Stimulated activated CD4-positive, alpha-beta T cell treated with anti-CD3 and anti-CD28 coated beads, Interleukin-15, amount 100 ng/mL, for 24 hours (primary cell): ENCODE measurements at regions not wholly inside any gene's neighbourhood (a gene's known extent, or its start where the extent isn't known, plus 50 kb on each side); places are given as distances from the start of the nearest gene placed in this dataset.

ENCODE experiments used
- DNase-seq: peaks from one replicate; pipeline ENCODE4 v3.0.0-alpha.2; 2020

DNA sequence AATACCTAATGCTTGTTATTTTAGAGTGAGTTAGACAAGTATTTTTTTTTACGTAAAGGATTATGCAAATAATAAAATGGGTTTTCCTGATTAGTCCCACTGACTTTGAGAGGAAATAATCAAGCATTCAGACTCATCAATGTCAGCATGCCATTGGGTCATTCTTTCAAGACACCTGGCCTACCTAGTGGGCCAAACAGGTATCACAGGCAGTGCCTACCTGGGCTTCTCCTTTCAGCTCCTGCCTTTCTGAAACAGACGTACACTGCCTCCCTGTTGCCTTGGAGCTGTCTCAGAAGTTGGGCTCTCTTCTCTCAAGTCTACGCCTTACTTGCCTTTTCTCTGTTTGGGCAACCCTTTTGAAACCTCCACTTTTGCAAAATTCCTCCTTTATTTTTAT, 545.6 kb downstream of the SNAPC1 start:
- no peak for DNase-seq

GRCh38 chr14:62308316-62308715, 546.1 kb downstream of the SNAPC1 start:
- no peak for DNase-seq

DNA sequence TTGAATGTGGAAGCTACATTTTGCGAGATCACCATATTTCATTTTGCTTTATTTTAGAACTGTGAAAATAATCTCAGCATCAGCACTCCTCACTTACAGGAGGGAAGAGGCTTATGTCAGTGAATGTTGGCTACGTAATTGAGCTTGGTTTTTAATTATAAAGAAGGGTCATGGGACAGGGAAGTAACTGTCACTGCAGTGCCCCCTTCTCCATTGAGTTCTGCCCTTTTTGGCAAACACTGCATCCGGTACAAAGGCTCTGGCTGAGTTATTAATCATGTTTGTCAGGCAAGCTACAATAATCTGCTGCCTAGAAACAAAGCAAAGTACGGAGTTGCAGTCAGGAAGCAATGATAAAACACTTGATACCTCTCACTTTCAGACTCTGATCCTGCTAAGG, 546.7 kb downstream of the SNAPC1 start:
- no peak for DNase-seq

DNA sequence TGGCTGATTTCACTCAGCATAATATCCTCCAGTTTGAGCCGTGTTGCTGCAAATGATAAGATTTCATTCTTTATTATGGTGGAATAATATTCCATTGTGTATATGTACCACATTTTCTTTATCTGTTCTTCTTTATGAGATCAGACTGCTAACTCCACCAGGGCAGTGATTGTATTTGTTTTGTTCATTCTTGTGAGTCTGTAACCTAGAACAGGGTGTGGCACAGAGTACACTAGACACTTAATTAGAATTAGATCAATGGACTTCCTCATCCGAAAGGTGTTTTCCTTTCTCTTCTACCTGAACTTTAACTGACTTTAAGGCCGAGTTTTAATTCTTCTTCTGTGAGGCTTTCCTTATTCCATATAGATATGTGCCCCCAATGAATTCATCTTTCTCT, 551.0 kb downstream of the SNAPC1 start:
- no peak for DNase-seq

DNA sequence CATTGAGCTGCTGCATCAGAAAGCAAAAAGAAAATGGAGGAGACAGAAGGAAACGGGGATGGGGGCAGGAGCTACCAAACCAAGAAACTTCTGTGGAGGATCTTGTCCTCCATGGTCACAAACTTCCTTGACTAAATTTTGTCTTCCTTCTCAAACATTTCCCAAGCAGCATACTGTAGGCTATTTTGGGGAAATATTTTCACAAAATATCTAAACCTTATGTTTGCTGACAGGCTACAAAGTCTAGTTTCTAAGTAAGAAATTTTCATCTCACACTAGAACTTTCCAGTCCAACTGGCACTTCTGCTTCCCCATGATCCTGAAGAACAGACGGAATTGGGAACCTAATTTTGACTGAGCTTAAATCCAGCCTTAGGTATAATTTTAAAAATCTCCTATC, 552.0 kb downstream of the SNAPC1 start:
- DNase-seq = no peak

GRCh38 chr14:62314871-62315270, 552.7 kb downstream of the SNAPC1 start:
- DNase-seq = no peak

- no peak for DNase-seq
Measured at GRCh38 chr14:62315631-62316030, 553.4 kb downstream of the SNAPC1 start.

DNA sequence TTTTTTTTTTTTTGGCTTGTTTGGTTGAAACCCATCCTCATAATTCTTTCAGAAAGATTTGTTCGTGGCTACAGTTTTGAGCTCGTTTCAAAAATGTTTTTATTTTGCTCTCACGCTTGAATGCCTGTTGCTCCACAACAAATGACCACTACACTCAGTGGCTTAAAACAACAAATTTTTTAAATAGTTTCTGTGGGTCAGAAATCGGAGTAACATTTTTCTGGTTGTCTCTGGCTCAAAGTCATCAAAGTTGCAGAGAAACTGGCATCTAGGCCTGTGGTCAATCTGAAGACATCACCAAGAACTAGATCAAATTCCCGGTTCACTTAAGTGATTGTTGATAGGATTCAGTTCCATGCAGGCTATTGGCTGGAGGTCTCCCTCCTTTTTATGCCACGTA, 560.0 kb downstream of the SNAPC1 start:
- no peak for DNase-seq

- no peak for DNase-seq
Measured at GRCh38 chr14:62329427-62329826, 567.2 kb downstream of the SNAPC1 start.

- DNase-seq = no peak
Measured at GRCh38 chr14:62347562-62348011, 585.4 kb downstream of the SNAPC1 start.

DNA sequence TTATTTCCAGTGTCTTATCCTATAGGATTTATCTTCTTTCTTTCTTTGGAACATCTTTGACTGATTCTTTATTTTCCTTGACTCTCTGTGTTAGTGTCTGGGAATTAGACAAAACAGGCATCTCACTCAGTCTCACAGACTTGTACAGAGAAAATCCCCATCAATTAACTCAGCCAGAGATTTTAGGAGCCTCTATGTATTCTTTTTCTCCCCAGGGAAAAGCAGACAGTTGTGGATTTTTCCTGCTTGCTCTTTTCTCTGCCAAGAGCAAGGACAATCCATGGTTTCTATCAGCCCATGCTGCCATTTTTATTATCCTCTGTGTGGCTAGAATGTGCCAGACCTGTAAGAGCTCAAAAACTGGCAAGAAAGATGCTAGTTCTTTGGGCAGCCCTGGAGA, 595.1 kb downstream of the SNAPC1 start:
- DNase-seq = no peak

DNA sequence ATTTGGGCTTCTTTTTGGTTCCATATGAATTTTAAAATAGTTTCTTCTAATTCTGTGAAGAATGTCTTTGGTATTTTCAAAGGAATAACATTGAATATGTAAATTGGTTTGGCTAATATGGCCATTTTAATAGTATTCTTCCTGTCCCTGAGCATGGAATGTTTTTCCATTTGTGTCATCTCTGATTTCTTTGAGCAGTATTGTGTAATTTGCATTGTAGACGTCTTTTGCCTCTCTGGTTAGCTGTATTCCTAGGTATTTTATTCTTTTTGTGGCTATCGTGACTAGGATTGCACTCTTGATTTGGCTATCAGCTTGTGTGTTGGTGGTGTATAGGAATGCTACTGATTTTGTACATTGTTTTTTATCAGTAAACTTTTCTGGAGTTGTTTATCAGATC, 601.9 kb downstream of the SNAPC1 start:
- DNase-seq = no peak

DNA sequence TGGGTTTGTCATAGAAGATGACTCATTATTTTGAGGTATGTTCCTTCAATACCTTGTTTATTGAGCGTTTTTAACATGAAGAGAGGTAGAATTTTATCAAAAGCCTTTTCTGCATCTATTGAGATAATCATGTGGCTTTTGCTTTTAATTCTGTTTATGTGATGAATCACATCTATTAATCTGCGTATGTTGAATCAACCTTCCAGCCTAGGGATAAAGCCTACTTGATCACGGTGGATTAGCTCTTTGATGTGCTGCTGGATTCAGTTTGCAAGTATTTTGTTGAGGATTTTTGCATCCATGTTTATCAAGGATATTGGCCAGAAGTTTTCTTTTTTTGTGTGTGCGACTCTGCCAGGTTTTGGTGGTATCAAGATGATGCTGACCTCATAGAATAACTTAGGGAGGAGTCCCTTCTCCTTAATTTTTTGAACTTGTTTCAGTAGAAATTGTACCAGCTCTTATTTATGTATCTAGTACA, 602.6 kb downstream of the SNAPC1 start:
- no peak for DNase-seq

DNA sequence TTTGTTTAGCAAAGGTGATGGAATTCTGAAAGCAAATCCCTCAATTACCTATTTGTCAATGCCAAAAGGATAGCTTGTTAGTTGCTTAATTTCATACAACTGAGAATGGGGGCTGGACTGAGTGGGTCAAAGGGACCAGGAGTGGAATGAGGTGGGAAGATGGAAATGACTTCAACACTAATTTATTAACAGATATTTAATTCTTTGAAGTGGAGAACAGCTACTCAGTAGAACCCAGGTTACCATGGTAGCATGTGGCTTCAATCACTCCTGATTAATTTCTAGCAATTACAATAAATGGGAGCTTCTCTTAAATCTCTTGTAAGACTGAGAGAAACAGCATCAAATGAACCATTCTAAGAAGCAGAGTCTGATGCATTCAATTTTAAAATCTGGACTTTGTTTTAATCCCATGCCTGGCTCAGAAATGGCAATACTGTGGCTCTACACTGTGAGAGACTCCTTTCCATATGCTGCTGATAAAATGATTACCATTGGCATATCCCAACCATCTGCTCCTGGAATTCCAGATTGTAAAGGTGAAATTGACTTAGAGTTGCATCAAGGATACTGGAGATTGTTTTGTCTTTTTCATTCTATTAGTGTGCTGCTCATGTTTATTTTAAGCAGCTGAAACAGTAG, 607.8 kb downstream of the SNAPC1 start:
- no peak for DNase-seq

DNA sequence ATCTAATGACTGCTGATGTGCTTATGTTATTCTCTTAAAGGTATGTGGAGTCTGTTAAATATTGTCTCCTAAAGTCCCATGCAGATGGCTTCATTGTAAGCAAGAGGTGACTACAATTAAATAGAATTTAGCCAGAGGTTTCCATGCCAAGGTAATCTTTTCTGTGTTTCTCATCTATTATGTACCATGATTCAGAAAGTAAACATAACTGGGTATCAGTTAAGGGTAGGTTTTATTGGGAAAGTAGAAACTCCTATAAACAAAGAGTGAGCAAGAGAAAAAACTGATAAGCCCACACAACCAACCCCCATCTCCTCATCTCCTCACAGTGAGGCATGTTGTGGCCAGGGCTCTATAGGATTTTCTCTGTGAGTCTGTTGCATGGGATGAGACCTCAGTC, 611.7 kb downstream of the SNAPC1 start:
- no peak for DNase-seq

- no peak for DNase-seq
Measured at GRCh38 chr14:62378057-62378456, 615.8 kb downstream of the SNAPC1 start.

DNA sequence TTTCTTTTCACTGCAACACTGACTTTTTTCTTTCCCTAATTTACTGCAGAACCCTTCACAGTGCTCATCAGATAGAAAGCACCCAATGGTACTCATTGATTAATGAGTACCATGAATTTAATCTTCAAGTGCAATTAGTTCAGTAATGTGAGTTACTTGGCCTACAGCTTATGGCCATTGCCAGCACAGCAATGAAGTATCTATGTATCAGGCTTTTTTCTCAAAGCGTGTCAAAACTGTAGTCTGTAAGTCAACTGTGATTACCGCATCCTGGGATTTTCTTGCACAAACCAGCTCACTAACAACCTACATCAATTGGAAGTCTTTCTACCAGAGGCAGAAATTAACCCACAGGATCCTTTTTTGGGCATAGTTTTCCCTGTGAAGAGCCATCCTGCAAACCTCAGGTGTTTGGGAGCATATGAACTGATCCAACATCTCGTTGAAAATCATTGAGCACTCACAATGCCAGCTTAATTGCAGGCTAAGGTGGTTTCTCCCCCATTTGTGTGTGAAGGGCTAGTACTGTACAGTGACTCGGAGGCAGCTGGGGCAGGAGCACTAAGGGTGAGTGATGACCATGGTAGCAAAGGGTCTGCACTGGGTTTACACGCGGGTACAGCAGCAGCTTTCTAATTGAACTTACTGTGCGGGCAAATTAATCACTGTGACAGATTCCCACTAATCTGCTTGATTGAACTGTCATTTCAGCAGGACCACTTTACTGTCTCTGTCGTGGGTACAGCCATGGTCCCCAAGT, 619.3 kb downstream of the SNAPC1 start:
- DNase-seq = no peak

GRCh38 chr14:62409169-62409568, 636.1 kb downstream of the KCNH5 start:
- no peak for DNase-seq

DNA sequence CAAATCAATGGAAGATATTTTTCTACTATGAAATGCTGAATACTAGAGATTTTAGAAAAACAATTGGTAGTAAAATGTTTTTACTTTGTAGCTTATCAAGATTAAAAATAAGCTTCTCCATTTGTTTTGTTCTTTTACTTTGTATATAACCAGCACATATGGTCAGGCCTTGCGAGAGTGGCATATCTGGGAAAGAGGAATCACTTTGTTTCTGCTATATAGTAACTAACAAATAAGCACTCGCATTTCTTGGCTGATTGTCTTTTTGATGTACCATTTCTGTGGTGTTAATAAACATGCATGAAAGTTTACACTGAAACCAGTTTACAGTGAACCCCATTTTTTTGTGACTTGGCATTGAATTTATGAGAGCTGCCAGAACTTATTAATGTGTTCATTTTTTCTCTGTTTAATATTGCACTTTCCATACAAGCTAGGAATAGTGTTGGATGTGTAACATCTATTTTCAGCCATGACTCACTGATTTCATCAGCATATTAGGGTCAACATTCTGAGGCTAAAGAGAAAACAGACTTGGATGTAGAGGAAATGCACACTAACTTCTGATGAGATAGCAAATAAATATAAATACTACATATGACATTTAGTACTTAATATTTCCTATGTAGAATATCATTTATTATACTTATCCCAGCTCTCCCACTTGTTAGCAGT, 635.5 kb downstream of the KCNH5 start:
- no peak for DNase-seq

DNA sequence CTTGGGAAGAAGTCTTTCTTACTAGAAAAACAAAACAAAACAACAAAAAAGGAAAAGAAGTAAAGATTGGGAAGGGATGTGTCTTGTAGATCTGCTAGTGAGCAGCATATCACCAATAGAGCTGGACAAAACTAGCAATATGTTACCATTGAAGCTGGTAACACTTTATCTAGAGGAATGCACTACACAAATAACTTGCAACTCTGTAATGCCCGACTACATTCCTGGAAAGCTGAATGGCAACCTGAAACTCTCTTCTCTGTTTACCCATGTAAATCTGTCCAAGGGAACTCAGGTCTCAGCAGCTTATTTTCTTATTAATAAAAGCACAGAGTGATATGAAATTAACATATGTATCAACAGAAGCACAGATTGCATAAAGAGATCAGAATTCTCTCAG, 624.4 kb downstream of the KCNH5 start:
- DNase-seq = no peak

DNA sequence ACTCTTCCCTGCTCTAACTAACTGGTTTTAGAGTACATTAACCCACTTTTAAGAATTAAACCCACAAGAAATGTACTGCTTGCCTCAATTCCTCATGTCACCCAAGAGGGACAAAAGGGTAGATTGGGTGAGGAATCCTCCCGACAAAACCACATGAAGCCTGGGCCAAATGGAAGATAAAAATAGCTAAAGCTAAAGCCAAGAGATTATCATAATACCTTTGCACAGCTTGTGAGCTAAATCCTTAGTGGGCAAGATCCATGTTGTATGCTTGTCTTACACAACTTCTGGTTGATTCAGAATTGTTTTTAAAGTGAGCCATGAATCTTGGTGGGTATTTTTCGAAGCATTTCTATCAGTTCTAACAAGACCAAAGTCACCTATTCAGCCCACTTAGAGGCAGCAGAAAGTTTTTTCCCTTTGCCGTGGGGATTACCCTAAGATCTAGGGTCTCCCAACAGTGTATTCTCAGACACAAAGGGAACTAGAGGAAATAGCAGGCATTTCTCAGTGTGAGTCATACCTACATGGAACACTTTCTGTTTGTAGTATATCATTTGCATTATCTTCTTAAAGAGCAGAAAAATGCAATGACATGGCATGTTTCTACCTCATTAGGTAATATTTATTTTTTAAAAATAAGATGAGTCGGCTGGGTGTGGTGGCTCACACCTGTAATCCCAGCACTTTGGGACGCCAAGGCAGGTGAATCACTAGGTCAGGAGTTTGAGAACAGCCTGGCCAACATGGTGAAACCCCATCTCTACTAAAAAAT, 616.6 kb downstream of the KCNH5 start:
- no peak for DNase-seq

GRCh38 chr14:62429683-62430082, 615.6 kb downstream of the KCNH5 start:
- DNase-seq = no peak

DNA sequence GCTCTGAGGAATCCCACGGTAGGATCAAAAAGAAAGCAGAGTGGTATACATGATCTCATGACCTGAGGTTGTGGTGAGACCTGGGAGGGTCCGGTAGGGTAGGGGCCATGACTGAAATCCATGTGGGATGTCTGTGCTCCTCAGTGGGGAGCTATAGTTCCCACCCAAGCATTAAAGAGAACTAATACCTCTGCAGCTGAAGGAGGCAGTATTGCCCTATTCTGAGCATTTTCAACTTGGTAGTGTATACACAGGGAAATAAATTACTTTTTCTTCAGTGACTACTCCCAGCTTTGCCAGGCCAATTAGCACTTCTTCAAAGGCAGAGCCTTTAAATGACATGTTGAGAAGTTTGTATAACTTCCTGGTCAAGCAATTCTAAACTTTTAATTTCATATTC, 613.8 kb downstream of the KCNH5 start:
- DNase-seq = no peak
